ENCODE measurements at regions not wholly inside any gene's neighbourhood (a gene's known extent, or its start where the extent isn't known, plus 50 kb on each side); places are given as distances from the start of the nearest gene placed in this dataset.

DNA sequence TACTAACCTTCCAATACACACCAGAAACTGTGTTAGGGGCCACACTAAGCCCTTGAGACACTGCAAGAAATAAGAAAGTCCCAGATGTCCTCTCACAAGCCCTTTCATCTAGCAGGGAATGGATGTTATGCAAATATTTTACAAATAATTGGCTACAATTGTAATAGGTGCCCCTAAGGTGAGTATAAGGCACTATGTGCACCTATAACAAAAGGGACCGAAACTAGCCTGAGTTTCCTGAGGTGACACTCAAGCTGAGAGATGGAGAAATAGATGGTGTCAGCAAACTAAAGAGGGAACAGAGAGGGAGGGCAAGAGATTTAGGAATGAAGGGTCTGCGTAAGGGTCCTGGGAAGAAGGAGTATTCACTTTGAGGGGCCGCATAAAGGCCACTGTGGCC lies 212.6 kb downstream of the TTC8 start:
- TF ChIP-seq RFX5 (IDR thresholded peaks at IDR 0.05; ENCODE audit: low read depth, low read length) (no peak), CTCF (conservative IDR thresholded peaks at IDR 0.05; ENCODE audit: low read depth, low read length) (no peak), BHLHE40 (IDR thresholded peaks at IDR 0.05; ENCODE audit: low read depth, low read length) (no peak), POLR2A (IDR thresholded peaks at IDR 0.05; ENCODE audit: low read depth, low read length) (no peak), SMC3 (IDR thresholded peaks at IDR 0.05; ENCODE audit: low read depth, low read length) (no peak), MAFK (IDR thresholded peaks at IDR 0.05; ENCODE audit: low read depth, low read length) (no peak), RAD21 (IDR thresholded peaks at IDR 0.05; ENCODE audit: low read length) (no peak), USF2 (IDR thresholded peaks at IDR 0.05; ENCODE audit: low read depth, low read length) (no peak), CEBPB (IDR thresholded peaks at IDR 0.05; ENCODE audit: low read depth, low read length) (no peak), CHD1 (IDR thresholded peaks at IDR 0.05; ENCODE audit: low read depth, low read length) (no peak)
- TF ChIP-seq, protein P1, sequence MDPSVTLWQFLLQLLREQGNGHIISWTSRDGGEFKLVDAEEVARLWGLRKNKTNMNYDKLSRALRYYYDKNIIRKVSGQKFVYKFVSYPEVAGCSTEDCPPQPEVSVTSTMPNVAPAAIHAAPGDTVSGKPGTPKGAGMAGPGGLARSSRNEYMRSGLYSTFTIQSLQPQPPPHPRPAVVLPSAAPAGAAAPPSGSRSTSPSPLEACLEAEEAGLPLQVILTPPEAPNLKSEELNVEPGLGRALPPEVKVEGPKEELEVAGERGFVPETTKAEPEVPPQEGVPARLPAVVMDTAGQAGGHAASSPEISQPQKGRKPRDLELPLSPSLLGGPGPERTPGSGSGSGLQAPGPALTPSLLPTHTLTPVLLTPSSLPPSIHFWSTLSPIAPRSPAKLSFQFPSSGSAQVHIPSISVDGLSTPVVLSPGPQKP (IDR thresholded peaks at IDR 0.05; ENCODE audit: borderline replicate concordance, low read depth, low read length) = no peak

Measured in IMR-90 (cell line).